NCI-H2196 treated with DMSO at 0.1 percent for 48 hours (cell line): ENCODE measurements at regions not wholly inside any gene's neighbourhood (a gene's known extent, or its start where the extent isn't known, plus 50 kb on each side); places are given as distances from the start of the nearest gene placed in this dataset.
"Not testable (repeated sequence)": the region's sequence is repeated elsewhere in the genome, so short reads cannot be mapped to it uniquely, and the experiment has no call there.

Source experiments
- DNase-seq: peaks from one replicate; lab custom pipeline; 2025; ENCODE audit not compliant: unreplicated experiment; lab: John Stamatoyannopoulos, UW

- no peak for DNase-seq
Observed at GRCh38 chr4:125573368-125573767, 258.6 kb downstream of the FAT4 start.

- DNase-seq, result no peak
Observed at GRCh38 chr4:125573786-125574185, 259.0 kb downstream of the FAT4 start.

GRCh38 chr4:125582302-125582701 is 267.5 kb downstream of the FAT4 start:
- no peak for DNase-seq

- DNase-seq, result no peak
Observed at GRCh38 chr4:125590158-125590557, 275.4 kb downstream of the FAT4 start.

GRCh38 chr4:125591290-125591689 is 276.5 kb downstream of the FAT4 start:
- no peak for DNase-seq

GRCh38 chr4:125594056-125594602 is 279.4 kb downstream of the FAT4 start:
- DNase-seq, result no peak

- DNase-seq, result not testable (repeated sequence)
Observed at GRCh38 chr4:125605926-125606325, 291.2 kb downstream of the FAT4 start.

- DNase-seq, result no peak
Observed at GRCh38 chr4:125620066-125620860, 305.5 kb downstream of the FAT4 start.

GRCh38 chr4:125624951-125625350 is 310.2 kb downstream of the FAT4 start:
- DNase-seq, result no peak

GRCh38 chr4:125626946-125627345 is 312.2 kb downstream of the FAT4 start:
- DNase-seq, result no peak

GRCh38 chr4:125639182-125639621 is 324.4 kb downstream of the FAT4 start:
- DNase-seq, result no peak

GRCh38 chr4:125641611-125642010 is 326.9 kb downstream of the FAT4 start:
- no peak for DNase-seq

GRCh38 chr4:125642645-125643044 is 327.9 kb downstream of the FAT4 start:
- no peak for DNase-seq

GRCh38 chr4:125649452-125649851 is 334.7 kb downstream of the FAT4 start:
- DNase-seq, result no peak

- no peak for DNase-seq
Observed at GRCh38 chr4:125650557-125650956, 335.8 kb downstream of the FAT4 start.

- DNase-seq, result not testable (repeated sequence)
Observed at GRCh38 chr4:125651707-125652357, 337.1 kb downstream of the FAT4 start.

- no peak for DNase-seq
Observed at GRCh38 chr4:125658773-125659172, 344.0 kb downstream of the FAT4 start.

GRCh38 chr4:125663896-125664767 is 349.4 kb downstream of the FAT4 start:
- no peak for DNase-seq

- DNase-seq, result no peak
Observed at GRCh38 chr4:125666635-125667034, 351.9 kb downstream of the FAT4 start.

- DNase-seq, result no peak
Observed at GRCh38 chr4:125676156-125676555, 361.4 kb downstream of the FAT4 start.

GRCh38 chr4:125676583-125676982 is 361.8 kb downstream of the FAT4 start:
- no peak for DNase-seq
